Calu3 (cell line): ENCODE measurements at regions not wholly inside any gene's neighbourhood (a gene's known extent, or its start where the extent isn't known, plus 50 kb on each side); places are given as distances from the start of the nearest gene placed in this dataset.

Source experiments
- BruUV-seq: library from RNA; stranded (reverse); fragments of 400-500 nt; replicated peaks from 2 replicates; lab custom pipeline; 2021; lab: Mats Ljungman, UMichigan
- CTCF ChIA-PET: fragments of 300-600 bp; sonication (Branson Sonifier 250); formaldehyde crosslinking; loops from one replicate; lab custom pipeline; 2022; ENCODE audit warnings: antibody characterized with exemption; lab: Charles Lee
- DNase-seq: peaks from one replicate; pipeline ENCODE4 v3.0.0; 2022
- H3K27ac Mint-ChIP-seq: one replicate; pipeline ENCODE4 v1.8.0; 2022; ENCODE audit warnings: mixed read lengths; ENCODE audit not compliant: unreplicated experiment
- H3K27me3 Mint-ChIP-seq: one replicate; pipeline ENCODE4 v1.8.0; 2022; ENCODE audit warnings: mixed read lengths; ENCODE audit not compliant: unreplicated experiment
- H3K36me3 Mint-ChIP-seq: one replicate; pipeline ENCODE4 v1.8.0; 2022; ENCODE audit warnings: mild to moderate bottlenecking, moderate library complexity, mixed read lengths; ENCODE audit not compliant: insufficient read depth, unreplicated experiment
- H3K4me1 Mint-ChIP-seq: one replicate; pipeline ENCODE4 v1.8.0; 2022; ENCODE audit warnings: mild to moderate bottlenecking, low read depth, mixed read lengths; ENCODE audit not compliant: unreplicated experiment
- H3K4me3 Mint-ChIP-seq: one replicate; pipeline ENCODE4 v1.8.0; 2022; ENCODE audit warnings: mild to moderate bottlenecking, low read depth, moderate library complexity, mixed read lengths; ENCODE audit not compliant: unreplicated experiment
- H3K9me3 Mint-ChIP-seq: one replicate; pipeline ENCODE4 v1.8.0; 2022; ENCODE audit warnings: low read depth, mixed read lengths; ENCODE audit not compliant: unreplicated experiment
- CTCF ChIP-seq: fragments of 200-600 bp; IDR thresholded peaks from one replicate; pipeline ENCODE4 v1.8.0; 2022; ENCODE audit warnings: antibody characterized with exemption; ENCODE audit not compliant: unreplicated experiment
- intact Hi-C: fragments of 100-400 bp; cut with micrococcal nuclease; formaldehyde crosslinking; loops from one replicate; pipeline ENCODE4 v1.10.0; 2022; ENCODE audit not compliant: unreplicated experiment

- no peak for TF ChIP-seq CTCF
- intact Hi-C loops, result no loop called here
- H3K27me3 Mint-ChIP-seq, result no peaks in the 10 kb centered on the region
- H3K4me3 Mint-ChIP-seq, result no peak overlapping the region
- peaks cover 8% of the 10 kb centered on the region for H3K4me1 Mint-ChIP-seq
- no peak overlapping the region for H3K27ac Mint-ChIP-seq
- DNase-seq, result no peak
- no peaks in the 10 kb centered on the region for H3K36me3 Mint-ChIP-seq
- CTCF ChIA-PET, result no interaction called here
- BruUV-seq, result no TSS peak
- H3K9me3 Mint-ChIP-seq, result no peaks in the 10 kb centered on the region
Measured at GRCh38 chr9:686321-686813, 155.1 kb upstream of the DMRT1 start.

GRCh38 chr9:687034-687785 lies 154.3 kb upstream of the DMRT1 start:
- Mint-ChIP-seq H3K4me1 (peaks cover 8% of the 10 kb centered on the region), H3K36me3 (no peaks in the 10 kb centered on the region), H3K4me3 (no peak overlapping the region), H3K27me3 (no peaks in the 10 kb centered on the region), H3K9me3 (no peaks in the 10 kb centered on the region), H3K27ac (no peak overlapping the region)
- CTCF ChIA-PET, result no interaction called here
- no peak for DNase-seq
- no TSS peak for BruUV-seq
- TF ChIP-seq CTCF, result no peak
- intact Hi-C loops, result no loop called here

DNA sequence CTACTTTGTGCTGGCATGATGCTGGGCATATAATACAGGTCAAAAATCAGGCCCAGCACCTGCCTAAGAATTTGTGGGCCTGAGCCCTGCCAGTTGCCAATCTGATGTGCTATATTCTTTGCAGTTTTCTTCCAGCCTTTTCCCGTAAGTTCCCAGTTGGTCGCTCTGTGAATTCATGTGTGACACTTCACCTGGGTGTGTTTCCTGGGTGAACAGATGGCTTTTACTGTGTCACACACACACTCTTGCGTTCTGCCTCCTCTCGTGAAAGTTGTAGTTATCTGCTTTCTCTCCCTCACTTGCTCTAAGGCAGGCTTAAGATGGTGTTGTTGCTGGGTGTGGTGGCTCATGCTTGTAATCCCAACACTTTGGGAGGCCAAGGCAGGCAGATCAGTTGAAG lies 153.5 kb upstream of the DMRT1 start:
- no peaks in the 10 kb centered on the region for H3K27me3 Mint-ChIP-seq
- H3K4me3 Mint-ChIP-seq, result no peak overlapping the region
- intact Hi-C loops, result no loop called here
- no peak overlapping the region for H3K27ac Mint-ChIP-seq
- no peaks in the 10 kb centered on the region for H3K9me3 Mint-ChIP-seq
- no peak for DNase-seq
- no TSS peak for BruUV-seq
- no peak for TF ChIP-seq CTCF
- peaks cover 4% of the 10 kb centered on the region for H3K4me1 Mint-ChIP-seq
- no peaks in the 10 kb centered on the region for H3K36me3 Mint-ChIP-seq
- CTCF ChIA-PET, result no interaction called here

- no peak for TF ChIP-seq CTCF
- Mint-ChIP-seq H3K27ac (no peak overlapping the region), H3K27me3 (no peaks in the 10 kb centered on the region), H3K9me3 (no peaks in the 10 kb centered on the region), H3K36me3 (peaks cover 6% of the 10 kb centered on the region), H3K4me3 (no peak overlapping the region), H3K4me1 (peaks cover 25% of the 10 kb centered on the region)
- DNase-seq, result no peak
- intact Hi-C loops, result no loop called here
- no TSS peak for BruUV-seq
- CTCF ChIA-PET, result no interaction called here
Measured at GRCh38 chr9:690517-691111, 150.9 kb upstream of the DMRT1 start.
